ENCODE measurements at regions not wholly inside any gene's neighbourhood (a gene's known extent, or its start where the extent isn't known, plus 50 kb on each side); places are given as distances from the start of the nearest gene placed in this dataset.

- no peak for DNase-seq
These were observed 443.5 kb upstream of the KLF4 start for GRCh38 chr9:107933097-107933496.

GRCh38 chr9:107932601-107933000 is 443.0 kb upstream of the KLF4 start:
- DNase-seq = no peak

- no peak for DNase-seq
These were observed 442.5 kb upstream of the KLF4 start for GRCh38 chr9:107932046-107932445.

DNA sequence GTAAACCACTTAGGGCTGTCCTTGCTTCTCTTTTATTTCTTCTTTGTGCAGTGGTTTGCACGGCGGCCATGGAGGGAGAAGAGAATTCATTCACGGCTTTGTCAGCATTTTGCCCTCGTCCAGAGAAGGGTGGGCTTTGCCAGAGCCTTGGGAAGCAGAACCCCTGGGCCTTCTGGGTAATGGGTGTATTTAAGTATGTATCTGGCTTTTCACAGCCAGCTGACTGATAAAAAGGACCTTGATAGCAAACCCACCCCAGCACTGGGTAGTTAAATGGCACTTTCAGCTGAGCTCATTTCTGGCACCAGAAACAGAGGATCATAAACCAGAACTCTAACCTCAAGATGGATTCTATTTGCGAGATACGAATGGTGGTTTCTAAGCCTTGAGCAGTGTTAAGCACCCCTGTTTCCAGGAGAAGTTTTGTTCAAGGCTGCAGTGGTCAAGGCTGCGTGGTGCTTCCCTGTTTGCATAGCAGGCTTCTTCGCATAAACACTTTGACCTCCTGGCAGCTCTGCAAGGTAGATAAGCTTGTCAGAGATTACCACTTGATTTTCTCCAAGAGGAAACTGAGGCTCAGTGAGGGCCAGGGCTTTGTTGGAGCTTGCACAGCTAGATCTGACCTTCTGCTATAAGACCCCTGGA is 441.6 kb upstream of the KLF4 start:
- DNase-seq = no peak

DNA sequence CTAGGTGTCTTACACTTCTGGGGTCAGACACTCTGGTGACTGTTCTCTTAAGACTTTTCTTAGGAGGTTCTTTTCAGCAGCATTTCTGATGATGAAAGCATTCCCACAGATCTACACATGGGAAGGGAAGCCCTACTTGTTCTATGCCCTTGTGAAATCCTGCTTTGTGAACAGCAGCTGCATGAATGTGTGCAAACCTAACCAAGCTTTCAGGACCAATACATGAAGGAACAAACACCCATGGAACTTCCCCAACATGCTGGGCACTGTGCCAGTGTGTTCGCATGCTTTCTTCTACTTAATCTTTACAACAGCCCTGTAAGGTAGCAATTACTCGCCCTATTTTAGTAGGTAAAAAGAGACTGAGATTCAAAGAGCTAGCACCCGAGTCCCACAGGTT is 439.9 kb upstream of the KLF4 start:
- DNase-seq = no peak

DNA sequence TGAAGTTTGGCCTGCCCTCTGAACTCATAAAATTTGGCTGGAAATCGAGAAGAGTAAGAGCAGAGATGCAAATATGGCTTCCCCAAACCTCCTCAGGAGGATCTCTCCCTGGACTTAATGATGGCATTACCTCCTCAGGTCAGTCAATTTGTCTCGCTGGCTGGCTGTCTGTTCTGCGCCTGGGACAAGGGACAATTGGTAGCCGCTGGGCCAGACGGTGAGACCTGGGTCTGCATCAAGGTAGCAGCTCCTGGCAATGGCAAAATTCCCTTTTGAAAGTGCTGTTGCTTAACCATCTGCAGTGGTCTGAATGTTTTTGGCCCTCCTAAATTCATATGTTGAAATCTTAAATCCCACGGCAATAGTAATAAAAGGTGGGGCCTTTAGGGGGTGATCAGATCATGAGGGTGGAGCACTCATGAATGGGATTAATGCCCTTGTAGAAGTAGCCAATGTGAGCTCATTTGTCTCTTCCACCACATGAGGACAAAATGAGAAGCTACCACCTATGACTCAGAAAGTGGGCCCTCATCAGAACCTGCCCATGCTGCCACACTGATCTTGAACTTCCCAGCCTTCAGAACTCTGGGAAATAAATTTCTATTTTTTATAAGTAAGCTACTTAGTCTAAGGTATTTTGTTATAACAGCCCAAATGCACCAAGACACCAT is 439.3 kb upstream of the KLF4 start:
- no peak for DNase-seq

- DNase-seq = no peak
These were observed 437.7 kb upstream of the KLF4 start for GRCh38 chr9:107927276-107927675.

- no peak for DNase-seq
These were observed 436.3 kb upstream of the KLF4 start for GRCh38 chr9:107925749-107926297.

- no peak for DNase-seq
These were observed 432.7 kb upstream of the KLF4 start for GRCh38 chr9:107922260-107922659.

- DNase-seq = no peak
These were observed 429.7 kb upstream of the KLF4 start for GRCh38 chr9:107919263-107919662.

DNA sequence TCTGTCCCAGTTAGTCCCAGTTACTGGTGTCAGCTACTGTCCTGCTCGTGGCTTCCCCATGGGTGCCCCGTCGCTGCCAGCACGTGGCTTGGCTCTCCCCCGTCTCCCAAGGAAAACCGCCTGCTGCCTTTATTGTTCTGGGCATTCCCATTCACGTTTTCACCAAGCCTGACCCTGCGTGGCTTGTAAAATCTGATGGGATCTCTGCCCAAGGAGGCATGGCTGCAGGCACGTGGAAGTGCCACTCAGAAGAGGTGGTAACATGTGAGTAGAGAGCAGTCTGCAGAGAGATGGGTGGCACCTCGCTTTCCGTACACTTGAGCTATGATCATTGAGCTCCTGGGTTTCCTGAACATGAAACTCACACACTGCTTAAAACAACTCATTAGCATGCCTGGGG is 429.2 kb upstream of the KLF4 start:
- no peak for DNase-seq

DNA sequence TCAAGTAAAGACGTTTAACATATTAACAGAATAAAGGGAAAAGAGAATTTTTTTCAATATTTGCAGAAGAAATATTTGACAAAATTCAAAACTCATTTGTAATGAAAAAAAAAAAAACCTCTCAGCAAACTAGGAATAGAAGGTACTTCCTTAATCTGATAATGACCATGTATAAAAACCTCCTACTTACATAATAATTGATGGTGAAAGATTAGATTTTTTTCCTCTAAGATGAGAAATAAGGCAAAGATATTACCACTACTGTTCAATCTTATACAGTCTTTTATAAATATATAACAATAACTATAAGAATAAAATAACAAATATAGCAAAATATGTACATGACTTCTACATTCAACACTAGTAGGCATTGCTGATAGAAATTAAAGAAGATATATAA is 424.6 kb upstream of the KLF4 start:
- no peak for DNase-seq

DNA sequence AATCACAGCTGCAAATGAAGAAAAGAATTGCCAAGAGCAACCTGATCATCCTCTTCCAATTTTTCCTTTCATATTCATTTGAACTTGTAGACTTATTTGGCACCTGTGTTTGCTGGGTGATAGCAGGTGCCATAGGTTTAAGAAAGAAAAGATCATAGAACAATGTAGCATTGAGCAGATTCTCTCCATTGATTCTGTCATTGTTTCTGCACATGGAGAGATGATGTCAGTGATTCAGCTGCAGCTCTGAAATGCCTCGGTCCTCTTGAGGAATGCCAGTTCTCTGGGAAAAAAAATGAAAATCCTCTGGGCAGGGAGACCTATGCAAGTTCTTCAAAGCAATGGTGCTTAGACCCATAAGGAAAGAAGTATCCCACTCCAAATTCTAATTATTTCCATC is 418.1 kb upstream of the KLF4 start:
- no peak for DNase-seq

GRCh38 chr9:107907255-107907654 is 417.7 kb upstream of the KLF4 start:
- DNase-seq = no peak

GRCh38 chr9:107906074-107906473 is 416.5 kb upstream of the KLF4 start:
- no peak for DNase-seq

- DNase-seq = no peak
These were observed 415.9 kb upstream of the KLF4 start for GRCh38 chr9:107905308-107906020.

GRCh38 chr9:107899961-107900330 is 410.4 kb upstream of the KLF4 start:
- DNase-seq = no peak

- no peak for DNase-seq
These were observed 409.2 kb upstream of the KLF4 start for GRCh38 chr9:107898761-107899160.

- DNase-seq = no peak
These were observed 407.0 kb upstream of the KLF4 start for GRCh38 chr9:107896544-107896943.

- no peak for DNase-seq
These were observed 406.0 kb upstream of the KLF4 start for GRCh38 chr9:107895501-107896001.

DNA sequence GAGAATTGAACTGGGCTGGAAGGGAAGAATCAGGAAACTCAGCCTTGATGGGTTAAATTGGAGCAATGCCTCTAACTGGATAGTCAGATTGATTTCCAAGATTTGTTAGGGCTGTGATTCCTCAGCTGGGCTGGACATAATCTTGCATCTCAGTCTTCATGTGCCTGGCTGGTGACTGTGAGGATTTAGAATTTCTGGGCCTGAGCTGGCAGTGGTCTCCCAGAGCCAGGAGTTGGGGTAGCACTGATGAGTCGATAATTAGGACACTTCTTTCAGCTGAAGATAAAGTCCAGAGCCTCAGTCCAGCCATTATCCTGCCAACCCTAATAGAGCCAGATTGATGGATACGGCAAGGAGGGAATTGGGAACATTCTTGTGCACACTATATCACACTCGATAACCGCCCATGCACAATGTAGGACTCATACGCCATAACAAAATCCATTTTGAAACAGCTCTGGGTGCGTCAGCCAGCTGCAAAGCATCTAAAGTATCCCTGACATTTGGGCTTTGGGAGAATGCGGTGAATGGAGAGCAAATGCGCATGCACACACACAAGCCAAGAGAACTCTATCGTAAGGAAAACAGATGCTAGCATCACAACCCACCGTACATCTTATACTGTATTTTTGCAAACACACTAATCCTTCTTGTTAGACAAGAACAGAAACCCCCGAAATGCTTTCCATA is 405.1 kb upstream of the KLF4 start:
- no peak for DNase-seq

GRCh38 chr9:107890921-107891465 is 401.4 kb upstream of the KLF4 start:
- no peak for DNase-seq

- no peak for DNase-seq
These were observed 399.2 kb upstream of the KLF4 start for GRCh38 chr9:107888773-107889227.

Data from CD4-positive, alpha-beta T cell treated with Interleukin-21 for 1 hour (primary cell).